ENCODE measurements at regions not wholly inside any gene's neighbourhood (a gene's known extent, or its start where the extent isn't known, plus 50 kb on each side); places are given as distances from the start of the nearest gene placed in this dataset.

DNA sequence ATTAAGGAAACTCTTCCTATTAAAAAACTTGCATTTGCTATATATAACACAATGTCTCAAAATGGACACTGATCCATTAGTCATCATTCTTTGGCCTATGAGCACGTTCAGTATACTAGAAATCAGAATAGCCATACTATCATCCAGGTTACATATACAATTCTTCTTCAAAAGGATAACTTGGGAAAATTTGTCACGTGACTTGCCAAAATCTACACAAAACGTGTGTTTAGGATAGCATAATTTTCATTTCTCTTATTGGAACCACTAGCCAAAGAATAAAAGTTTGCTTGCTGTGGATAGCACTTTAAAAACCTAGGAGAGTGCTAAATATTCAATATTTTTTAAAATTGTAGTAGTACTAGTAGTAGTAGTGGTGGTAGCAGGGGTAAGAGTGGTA, 714.3 kb upstream of the FOXG1 start:
- TF ChIP-seq EZH2 (IDR thresholded peaks at IDR 0.05; ENCODE audit: insufficient read depth, poor library complexity, severe bottlenecking) (no peak), EZH2phosphoT487 (IDR thresholded peaks at IDR 0.05; ENCODE audit: insufficient read depth, low read depth) (no peak)
